Calu3 (cell line): ENCODE measurements at regions not wholly inside any gene's neighbourhood (a gene's known extent, or its start where the extent isn't known, plus 50 kb on each side); places are given as distances from the start of the nearest gene placed in this dataset.

Experiments used
- BruUV-seq: library from RNA; stranded (reverse); fragments of 400-500 nt; replicated peaks from 2 replicates; lab custom pipeline; 2021; lab: Mats Ljungman, UMichigan
- CTCF ChIA-PET: fragments of 300-600 bp; sonication (Branson Sonifier 250); formaldehyde crosslinking; loops from one replicate; lab custom pipeline; 2022; ENCODE audit warnings: antibody characterized with exemption; lab: Charles Lee
- DNase-seq: peaks from one replicate; pipeline ENCODE4 v3.0.0; 2022
- H3K27ac Mint-ChIP-seq: one replicate; pipeline ENCODE4 v1.8.0; 2022; ENCODE audit warnings: mixed read lengths; ENCODE audit not compliant: unreplicated experiment
- H3K27me3 Mint-ChIP-seq: one replicate; pipeline ENCODE4 v1.8.0; 2022; ENCODE audit warnings: mixed read lengths; ENCODE audit not compliant: unreplicated experiment
- H3K36me3 Mint-ChIP-seq: one replicate; pipeline ENCODE4 v1.8.0; 2022; ENCODE audit warnings: mild to moderate bottlenecking, moderate library complexity, mixed read lengths; ENCODE audit not compliant: insufficient read depth, unreplicated experiment
- H3K4me1 Mint-ChIP-seq: one replicate; pipeline ENCODE4 v1.8.0; 2022; ENCODE audit warnings: mild to moderate bottlenecking, low read depth, mixed read lengths; ENCODE audit not compliant: unreplicated experiment
- H3K4me3 Mint-ChIP-seq: one replicate; pipeline ENCODE4 v1.8.0; 2022; ENCODE audit warnings: mild to moderate bottlenecking, low read depth, moderate library complexity, mixed read lengths; ENCODE audit not compliant: unreplicated experiment
- H3K9me3 Mint-ChIP-seq: one replicate; pipeline ENCODE4 v1.8.0; 2022; ENCODE audit warnings: low read depth, mixed read lengths; ENCODE audit not compliant: unreplicated experiment
- CTCF ChIP-seq: fragments of 200-600 bp; IDR thresholded peaks from one replicate; pipeline ENCODE4 v1.8.0; 2022; ENCODE audit warnings: antibody characterized with exemption; ENCODE audit not compliant: unreplicated experiment
- intact Hi-C: fragments of 100-400 bp; cut with micrococcal nuclease; formaldehyde crosslinking; loops from one replicate; pipeline ENCODE4 v1.10.0; 2022; ENCODE audit not compliant: unreplicated experiment

GRCh38 chr15:66625531-66625930 lies 59.7 kb upstream of the LCTL start:
- TF ChIP-seq CTCF: no peak
- Mint-ChIP-seq H3K4me3 (no peak overlapping the region), H3K9me3 (no peaks in the 10 kb centered on the region), H3K27ac (no peak overlapping the region), H3K36me3 (no peaks in the 10 kb centered on the region), H3K27me3 (peaks cover 47% of the 10 kb centered on the region), H3K4me1 (peaks cover 8% of the 10 kb centered on the region)
- CTCF ChIA-PET: no interaction called here
- no TSS peak for BruUV-seq
- intact Hi-C loops: no loop called here
- DNase-seq: no peak

GRCh38 chr15:66625974-66626373 lies 60.2 kb upstream of the LCTL start:
- CTCF ChIA-PET: no interaction called here
- DNase-seq: no peak
- Mint-ChIP-seq H3K27ac (no peak overlapping the region), H3K9me3 (no peaks in the 10 kb centered on the region), H3K4me3 (no peak overlapping the region), H3K4me1 (peaks cover 6% of the 10 kb centered on the region), H3K27me3 (peaks cover 42% of the 10 kb centered on the region), H3K36me3 (no peaks in the 10 kb centered on the region)
- no peak for TF ChIP-seq CTCF
- BruUV-seq: no TSS peak
- intact Hi-C loops: no loop called here

- H3K9me3 Mint-ChIP-seq: no peaks in the 10 kb centered on the region
- no peak for DNase-seq
- TF ChIP-seq CTCF: no peak
- H3K27me3 Mint-ChIP-seq: peaks cover 30% of the 10 kb centered on the region
- H3K36me3 Mint-ChIP-seq: no peaks in the 10 kb centered on the region
- intact Hi-C loops: no loop called here
- CTCF ChIA-PET: interaction anchor here (0.8 to 1.7 kb wide), 3 partner anchors 8 to 49 kb away, joined by 3 to 6 read pairs (median 5); no protein-coding TSS in a partner anchor
- no peak overlapping the region for H3K4me3 Mint-ChIP-seq
- H3K27ac Mint-ChIP-seq: no peak overlapping the region
- no TSS peak for BruUV-seq
- no peaks in the 10 kb centered on the region for H3K4me1 Mint-ChIP-seq
Observed at GRCh38 chr15:66628976-66629723, 63.4 kb upstream of the LCTL start.

- H3K36me3 Mint-ChIP-seq: no peaks in the 10 kb centered on the region
- H3K27me3 Mint-ChIP-seq: peaks cover 38% of the 10 kb centered on the region
- H3K27ac Mint-ChIP-seq: no peak overlapping the region
- no TSS peak for BruUV-seq
- no peaks in the 10 kb centered on the region for H3K4me1 Mint-ChIP-seq
- CTCF ChIA-PET: interaction anchor here (0.5 to 1.7 kb wide), 5 partner anchors 9 to 50 kb away, joined by 3 to 6 read pairs (median 5); no protein-coding TSS in a partner anchor
- intact Hi-C loops: no loop called here
- H3K4me3 Mint-ChIP-seq: no peak overlapping the region
- DNase-seq: no peak
- no peak for TF ChIP-seq CTCF
- no peaks in the 10 kb centered on the region for H3K9me3 Mint-ChIP-seq
Observed at GRCh38 chr15:66629817-66630576, 64.2 kb upstream of the LCTL start.
